Activated B cell treated with CpG ODN at 0.5 μM for 24 hours (primary cell): ENCODE measurements at regions not wholly inside any gene's neighbourhood (a gene's known extent, or its start where the extent isn't known, plus 50 kb on each side); places are given as distances from the start of the nearest gene placed in this dataset.

Experiments
- ATAC-seq: fragments of 200-7000 bp; cut with Tn5 transposase; one replicate; pipeline ENCODE4 v1.10.0; 2021; ENCODE audit warnings: low read depth, mild to moderate bottlenecking, moderate library complexity
- CTCF ChIA-PET: fragments of 350-600 bp; sonication (Branson Sonifier 250); formaldehyde crosslinking; loops from one replicate; lab custom pipeline; 2021; ENCODE audit warnings: antibody characterized with exemption; lab: Charles Lee
- POLR2A ChIA-PET: fragments of 350-600 bp; sonication (Branson Sonifier 250); formaldehyde crosslinking; loops from one replicate; lab custom pipeline; 2021; ENCODE audit warnings: antibody characterized with exemption; lab: Charles Lee
- DNase-seq: peaks from one replicate; pipeline ENCODE4 v3.0.0; 2022
- H3K27ac Mint-ChIP-seq: one replicate; pipeline ENCODE4 v1.8.0; 2020; ENCODE audit warnings: mixed read lengths
- H3K27me3 Mint-ChIP-seq: one replicate; pipeline ENCODE4 v1.8.0; 2021; ENCODE audit warnings: mixed read lengths
- H3K36me3 Mint-ChIP-seq: one replicate; pipeline ENCODE4 v1.8.0; 2021; ENCODE audit warnings: low read depth, mixed read lengths
- H3K4me1 Mint-ChIP-seq: one replicate; pipeline ENCODE4 v1.8.0; 2021; ENCODE audit warnings: mixed read lengths
- H3K4me3 Mint-ChIP-seq: one replicate; pipeline ENCODE4 v1.8.0; 2020; ENCODE audit warnings: mild to moderate bottlenecking, mixed read lengths
- H3K9me3 Mint-ChIP-seq: one replicate; pipeline ENCODE4 v1.8.0; 2020; ENCODE audit warnings: mixed read lengths
- CTCF ChIP-seq: fragments of 200-600 bp; IDR thresholded peaks from one replicate; pipeline ENCODE4 v1.8.0; 2022; ENCODE audit warnings: antibody characterized with exemption, mild to moderate bottlenecking
- intact Hi-C: fragments of 100-400 bp; cut with micrococcal nuclease; formaldehyde crosslinking; loops from one replicate; pipeline ENCODE4 v1.15.1; 2024

- CTCF ChIA-PET, result interaction anchor here (3.9 kb wide), 1 partner anchor 10 kb away, joined by 13 read pairs; no protein-coding TSS in a partner anchor
- intact Hi-C loops, result no loop called here
- Mint-ChIP-seq H3K27ac (no peak overlapping the region), H3K4me3 (no peak overlapping the region), H3K27me3 (peaks cover 2% of the 10 kb centered on the region), H3K9me3 (no peaks in the 10 kb centered on the region), H3K36me3 (no peaks in the 10 kb centered on the region), H3K4me1 (peaks cover 26% of the 10 kb centered on the region)
- DNase-seq (no peak), ATAC-seq (no peak)
- TF ChIP-seq CTCF, result no peak
- POLR2A ChIA-PET, result no interaction called here
Measured at GRCh38 chr2:16746329-16746728, 80.7 kb upstream of the CYRIA start.

DNA sequence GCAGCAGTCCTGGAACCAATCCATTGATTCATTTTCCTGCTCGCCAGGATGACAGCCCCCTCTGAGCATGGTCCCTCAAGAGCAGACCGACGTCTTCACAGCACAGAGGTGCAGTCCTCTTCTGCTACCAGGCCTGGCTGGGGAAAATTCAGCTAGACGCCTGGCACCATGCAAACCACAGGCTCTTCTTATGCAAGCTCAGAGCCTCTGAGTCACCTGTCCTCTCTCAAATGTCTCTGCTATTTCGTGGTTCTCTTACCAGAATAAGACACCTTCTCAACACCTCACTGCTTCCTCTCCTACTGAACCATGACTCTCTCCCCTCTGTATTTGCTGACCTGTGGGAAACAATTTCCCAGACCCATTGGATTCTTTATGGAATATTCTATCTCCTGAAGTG lies 79.8 kb upstream of the CYRIA start:
- Mint-ChIP-seq H3K36me3 (no peaks in the 10 kb centered on the region), H3K27me3 (peaks cover 2% of the 10 kb centered on the region), H3K9me3 (no peaks in the 10 kb centered on the region), H3K4me3 (no peak overlapping the region), H3K4me1 (peaks cover 28% of the 10 kb centered on the region), H3K27ac (no peak overlapping the region)
- ATAC-seq (peak; percentile 66), DNase-seq (no peak)
- ChIA-PET POLR2A (interaction anchor here (0.6 to 0.7 kb wide), 2 partner anchors 27 to 926 kb away, joined by 4 to 6 read pairs; no protein-coding TSS in a partner anchor), CTCF (interaction anchor here (3.9 kb wide), 1 partner anchor 11 kb away, joined by 13 read pairs; no protein-coding TSS in a partner anchor)
- intact Hi-C loops, result no loop called here
- no peak for TF ChIP-seq CTCF

DNA sequence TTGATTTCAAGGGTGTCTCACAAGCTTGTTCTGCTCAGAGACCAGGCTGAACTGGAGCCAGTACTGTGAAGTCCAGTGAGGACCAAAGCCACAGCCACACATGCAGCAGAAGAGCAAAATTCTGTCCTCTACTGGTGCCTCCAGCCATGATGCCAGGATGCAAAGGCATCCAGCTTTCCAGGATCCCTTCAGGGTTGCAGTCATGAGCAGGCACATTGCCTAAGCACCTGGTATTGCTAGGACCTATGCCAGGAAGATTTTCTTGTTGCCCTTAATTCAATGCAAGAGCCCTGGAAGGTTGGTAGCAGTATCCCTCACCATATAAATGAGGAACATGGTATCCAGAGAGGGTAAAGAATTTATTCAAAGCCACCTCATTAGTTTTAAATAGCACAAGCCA lies 78.9 kb upstream of the CYRIA start:
- DNase-seq, result no peak
- H3K27ac Mint-ChIP-seq, result no peak overlapping the region
- H3K9me3 Mint-ChIP-seq, result no peaks in the 10 kb centered on the region
- no peaks in the 10 kb centered on the region for H3K36me3 Mint-ChIP-seq
- ChIA-PET CTCF (interaction anchor here (3.9 kb wide), 1 partner anchor 12 kb away, joined by 13 read pairs; no protein-coding TSS in a partner anchor), POLR2A (interaction anchor here (0.5 kb wide), 1 partner anchor 78 kb away, joined by 6 read pairs; no protein-coding TSS in a partner anchor)
- peaks cover 2% of the 10 kb centered on the region for H3K27me3 Mint-ChIP-seq
- ATAC-seq, result no peak
- intact Hi-C loops, result loop anchor here (5.0 kb wide), 1 partner anchor 117 kb away; no protein-coding TSS in a partner anchor
- H3K4me3 Mint-ChIP-seq, result no peak overlapping the region
- peaks cover 28% of the 10 kb centered on the region for H3K4me1 Mint-ChIP-seq
- no peak for TF ChIP-seq CTCF

DNA sequence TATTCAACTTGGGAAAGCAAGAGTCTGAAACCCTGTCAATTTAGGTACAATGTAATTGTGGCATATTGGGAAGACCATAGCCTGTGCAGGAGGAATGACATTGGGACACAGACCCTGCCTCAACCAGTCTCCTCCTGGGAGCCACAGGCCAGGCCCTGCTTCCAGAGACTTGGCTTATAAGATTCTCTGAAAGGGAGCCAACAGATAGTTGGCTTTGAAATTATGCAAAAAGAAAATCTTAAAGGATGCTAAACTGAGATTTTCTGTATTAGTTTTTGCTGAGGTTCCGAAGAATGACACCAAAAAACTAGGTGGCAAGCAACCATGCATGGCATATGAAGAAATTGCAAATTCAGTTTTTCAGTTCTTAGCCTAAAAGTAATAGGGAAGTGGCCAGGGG lies 76.4 kb upstream of the CYRIA start:
- Mint-ChIP-seq H3K27me3 (peaks cover 2% of the 10 kb centered on the region), H3K4me3 (no peak overlapping the region), H3K4me1 (peaks cover 28% of the 10 kb centered on the region), H3K36me3 (no peaks in the 10 kb centered on the region), H3K9me3 (no peaks in the 10 kb centered on the region), H3K27ac (no peak overlapping the region)
- ATAC-seq, result no peak
- no peak for TF ChIP-seq CTCF
- POLR2A ChIA-PET, result no interaction called here
- CTCF ChIA-PET, result interaction anchor here (1.6 kb wide), 1 partner anchor 124 kb away, joined by 3 read pairs; no protein-coding TSS in a partner anchor
- no peak for DNase-seq
- intact Hi-C loops, result loop anchor here (5.0 kb wide), 1 partner anchor 115 kb away; no protein-coding TSS in a partner anchor

- ChIA-PET CTCF (no interaction called here), POLR2A (no interaction called here)
- H3K27ac Mint-ChIP-seq, result no peak overlapping the region
- no peaks in the 10 kb centered on the region for H3K36me3 Mint-ChIP-seq
- no peak for TF ChIP-seq CTCF
- peaks cover 27% of the 10 kb centered on the region for H3K4me1 Mint-ChIP-seq
- no peak for DNase-seq
- intact Hi-C loops, result loop anchor here (5.0 kb wide), 1 partner anchor 114 kb away; no protein-coding TSS in a partner anchor
- H3K27me3 Mint-ChIP-seq, result no peaks in the 10 kb centered on the region
- H3K9me3 Mint-ChIP-seq, result no peaks in the 10 kb centered on the region
- no peak for ATAC-seq
- no peak overlapping the region for H3K4me3 Mint-ChIP-seq
Measured at GRCh38 chr2:16741498-16741897, 75.9 kb upstream of the CYRIA start.
